HCT116 (cell line): ENCODE measurements at regions not wholly inside any gene's neighbourhood (a gene's known extent, or its start where the extent isn't known, plus 50 kb on each side); places are given as distances from the start of the nearest gene placed in this dataset.

Experiments used
- ATAC-seq: fragments of 200-7000 bp; cut with Tn5 transposase; 2 replicates; pipeline ENCODE4 v1.9.1; 2020; ENCODE audit warnings: mild to moderate bottlenecking, moderate library complexity
- BruUV-seq: library from RNA; stranded (reverse); fragments of 400-500 nt; replicated peaks from 2 replicates; lab custom pipeline; 2021; lab: Mats Ljungman, UMichigan
- CTCF ChIA-PET: fragments of 300-600 bp; sonication (Branson Sonifier 250); formaldehyde crosslinking; loops from one replicate; lab custom pipeline; 2021; ENCODE audit warnings: antibody characterized with exemption; lab: Charles Lee
- POLR2A ChIA-PET: fragments of 300-600, 350-600 bp; sonication (Branson Sonifier 250); formaldehyde crosslinking; loops from one replicate; lab custom pipeline; 2021; ENCODE audit warnings: antibody characterized with exemption; lab: Charles Lee
- RAD21 ChIA-PET, 2 experiments: fragments of 300-600 bp; sonication (Branson Sonifier 250); formaldehyde crosslinking; loops; one replicate each; lab custom pipeline; 2023; ENCODE audit warnings: low total read pairs in 2 of 2; ENCODE audit not compliant: uncharacterized antibody in 2 of 2, unreplicated experiment in 2 of 2, low non-redundant PET in 1 of 2; lab: Charles Lee
- DNase-seq: peaks from one replicate; pipeline ENCODE4 v3.0.0-alpha.2; 2010; ENCODE audit warnings: low read depth, low spot score
- H2AFZ ChIP-seq: fragments of 200-600 bp; shearing (Covaris generic), sonication (generic); 2 replicates; pipeline ENCODE4 v1.6.1; 2017; ENCODE audit warnings: low read depth, mixed run types, mixed read lengths, antibody characterized with exemption, low read length; ENCODE audit not compliant: poor library complexity, severe bottlenecking
- H3K27ac ChIP-seq: 2 replicates; pipeline ENCODE4 v1.5.1; 2012; ENCODE audit warnings: low read depth, low read length
- H3K27me3 ChIP-seq: fragments of 200-600 bp; sonication (generic); 2 replicates; pipeline ENCODE4 v1.6.1; 2016; ENCODE audit warnings: mixed run types, low read length, mixed read lengths; ENCODE audit not compliant: insufficient read depth
- H3K36me3 ChIP-seq, 2 experiments: fragments of 200-500 bp in 1 of 2; fragments of 200-600 bp in 1 of 2; sonication (Bioruptor generic) in 1 of 2; sonication (generic) in 1 of 2; 2 replicates each; pipeline versions ENCODE4 v1.5.1 to v1.6.1; 2014 to 2016; ENCODE audit warnings: low read length in 2 of 2, inconsistent platforms in 1 of 2, mixed read lengths in 1 of 2, mixed run types in 1 of 2; ENCODE audit not compliant: insufficient read depth in 2 of 2, control insufficient read depth in 1 of 2
- H3K4me1 ChIP-seq, 2 experiments: fragments of 200-600 bp in 1 of 2; sonication (generic) in 1 of 2; 2 replicates each; pipeline versions ENCODE4 v1.5.1 to v1.6.1; 2012 to 2017; ENCODE audit warnings: low read length in 2 of 2, inconsistent platforms in 1 of 2, mild to moderate bottlenecking in 1 of 2, mixed read lengths in 1 of 2, mixed run types in 1 of 2, moderate library complexity in 1 of 2; ENCODE audit not compliant: insufficient read depth in 2 of 2, control insufficient read depth in 1 of 2
- H3K4me2 ChIP-seq: fragments of 200-600 bp; sonication (generic); 2 replicates; pipeline ENCODE4 v1.6.1; 2017; ENCODE audit warnings: mixed run types, low read length, mixed read lengths
- H3K4me3 ChIP-seq, 2 experiments: fragments of 200-600 bp in 1 of 2; sonication (generic) in 1 of 2; replicated peaks in 1 of 2; 2 replicates each; pipeline ENCODE4 v1.5.1; 2011 to 2016; ENCODE audit warnings: low read length in 2 of 2, control low read depth in 1 of 2, low read depth in 1 of 2, mild to moderate bottlenecking in 1 of 2, mixed read lengths in 1 of 2, mixed run types in 1 of 2
- H3K79me2 ChIP-seq: fragments of 200-600 bp; sonication (generic); 2 replicates; pipeline ENCODE4 v1.6.1; 2017; ENCODE audit warnings: mild to moderate bottlenecking, mixed run types, low read length, moderate library complexity, mixed read lengths; ENCODE audit not compliant: insufficient read depth
- H3K9ac ChIP-seq: fragments of 200-600 bp; sonication (generic); 2 replicates; pipeline ENCODE4 v1.6.1; 2016; ENCODE audit warnings: low read length, mixed read lengths
- H3K9me2 ChIP-seq: fragments of 200-600 bp; sonication (generic), shearing (Covaris generic); 2 replicates; pipeline ENCODE4 v1.6.1; 2017; ENCODE audit warnings: mixed run types, mild to moderate bottlenecking, moderate library complexity; ENCODE audit not compliant: insufficient read depth
- H3K9me3 ChIP-seq, 2 experiments: fragments of 200-500 bp in 1 of 2; fragments of 200-600 bp in 1 of 2; sonication (Bioruptor generic) in 1 of 2; sonication (generic) in 1 of 2; 2 replicates each; pipeline ENCODE4 v1.6.1; 2014 to 2017; ENCODE audit warnings: low read length in 2 of 2, mixed read lengths in 2 of 2, inconsistent platforms in 1 of 2, low read depth in 1 of 2, mild to moderate bottlenecking in 1 of 2, mixed run types in 1 of 2, moderate library complexity in 1 of 2; ENCODE audit not compliant: control insufficient read depth in 1 of 2, insufficient read depth in 1 of 2
- H4K20me1 ChIP-seq: fragments of 200-600 bp; sonication (generic), shearing (Covaris generic); 2 replicates; pipeline ENCODE4 v1.6.1; 2017; ENCODE audit warnings: mixed run types, mild to moderate bottlenecking, moderate library complexity; ENCODE audit not compliant: insufficient read depth
- CBX3 ChIP-seq: IDR thresholded peaks from 2 replicates; pipeline ENCODE4 v1.6.1; 2012; ENCODE audit warnings: low read depth
- CEBPB ChIP-seq: IDR thresholded peaks from 2 replicates; pipeline ENCODE4 v1.6.1; 2012; ENCODE audit warnings: low read depth
- ELF1 ChIP-seq: IDR thresholded peaks from 2 replicates; pipeline ENCODE4 v1.6.1; 2012; ENCODE audit warnings: low read depth, borderline replicate concordance
- EZH2 ChIP-seq: fragments of 200-600 bp; sonication (generic); IDR thresholded peaks from 2 replicates; pipeline ENCODE4 v1.6.1; 2017; ENCODE audit warnings: antibody characterized with exemption, mixed run types
- EZH2phosphoT487 ChIP-seq: fragments of 200-600 bp; IDR thresholded peaks from 2 replicates; pipeline ENCODE4 v1.6.1; 2018; ENCODE audit warnings: antibody characterized with exemption, borderline replicate concordance
- FOSL1 ChIP-seq: IDR thresholded peaks from 2 replicates; pipeline ENCODE4 v1.6.1; 2012; ENCODE audit warnings: low read depth
- JUND ChIP-seq: IDR thresholded peaks from 2 replicates; pipeline ENCODE4 v1.6.1; 2012
- POLR2AphosphoS5 ChIP-seq: IDR thresholded peaks from 2 replicates; pipeline ENCODE4 v1.6.1; 2011; ENCODE audit warnings: mild to moderate bottlenecking, low read depth, low read length, moderate library complexity
- RAD21 ChIP-seq: IDR thresholded peaks from 2 replicates; pipeline ENCODE4 v1.6.1; 2012; ENCODE audit warnings: low read depth, mild to moderate bottlenecking
- SP1 ChIP-seq: IDR thresholded peaks from 2 replicates; pipeline ENCODE4 v1.6.1; 2012; ENCODE audit warnings: low read depth
- SRF ChIP-seq: IDR thresholded peaks from 2 replicates; pipeline ENCODE4 v1.6.1; 2012; ENCODE audit warnings: low read depth
- TCF7L2 ChIP-seq: IDR thresholded peaks from 2 replicates; pipeline ENCODE4 v1.7.0; 2011; ENCODE audit warnings: borderline replicate concordance, inconsistent platforms; ENCODE audit not compliant: insufficient read depth, insufficient read length; ENCODE audit errors: extremely low read depth
- YY1 ChIP-seq: IDR thresholded peaks from 2 replicates; pipeline ENCODE4 v1.6.1; 2011; ENCODE audit warnings: low read length, low read depth, moderate library complexity, mild to moderate bottlenecking; ENCODE audit not compliant: insufficient replicate concordance; ENCODE audit errors: extremely low read depth
- ZFX ChIP-seq: fragments of 450-650 bp; IDR thresholded peaks from 2 replicates; pipeline ENCODE4 v1.6.1; 2017
- ZNF274 ChIP-seq: fragments of 200-500 bp; sonication (Bioruptor generic); IDR thresholded peaks from 2 replicates; pipeline ENCODE4 v1.6.1; 2014; ENCODE audit warnings: mild to moderate bottlenecking, low read depth, low read length, inconsistent platforms
- intact Hi-C: fragments of 100-400 bp; cut with micrococcal nuclease; formaldehyde crosslinking; loops from 2 replicates; pipeline ENCODE4 v1.10.0; 2022
- TF ChIP-seq, protein P1 (sequence below), 3 experiments: fragments of 200-600 bp in 1 of 3; sonication (generic) in 1 of 3; IDR thresholded peaks in 2 of 3; conservative IDR thresholded peaks in 1 of 3; 2 replicates each; pipeline ENCODE4 v1.5.1; 2012 to 2017; ENCODE audit warnings: low read depth in 2 of 3, low read length in 2 of 3, antibody characterized with exemption in 1 of 3, borderline replicate concordance in 1 of 3, control low read depth in 1 of 3, mild to moderate bottlenecking in 1 of 3, mixed read lengths in 1 of 3, mixed run types in 1 of 3, moderate library complexity in 1 of 3; ENCODE audit not compliant: insufficient read depth in 1 of 3
- TF ChIP-seq, protein P2 (sequence below): IDR thresholded peaks from 2 replicates; pipeline ENCODE4 v1.6.1; 2012

DNA sequence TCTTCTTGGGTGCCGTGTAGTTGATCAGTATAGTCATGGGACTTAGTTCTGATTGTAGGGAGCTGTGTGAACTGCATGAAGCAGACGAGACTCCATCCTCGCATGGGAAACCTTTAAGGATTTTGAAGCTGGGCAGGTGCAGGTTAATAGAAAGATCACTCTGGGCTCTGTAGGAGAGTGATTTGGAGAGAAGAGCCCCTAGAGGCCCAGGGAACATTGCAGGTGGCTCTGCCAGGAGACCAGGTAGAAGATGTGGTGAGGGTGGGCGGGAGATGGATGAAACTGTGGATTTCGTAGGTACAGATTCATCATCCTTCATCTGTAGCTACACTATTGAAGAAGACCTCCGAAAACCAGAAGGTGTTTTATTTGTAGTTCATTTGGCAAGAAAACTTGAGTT lies 53.3 kb downstream of the UTRN start:
- Histone ChIP-seq H3K4me3 (no peak overlapping the region), H2AFZ (no peak overlapping the region), H3K9ac (no peak overlapping the region), H3K36me3 (no peaks in the 10 kb centered on the region), H3K4me1 (peaks cover 18 to 31% of the 10 kb centered on the region in 2 experiments; a peak in 2 of 4 replicates), H3K9me2 (no peaks in the 10 kb centered on the region), H3K79me2 (no peaks in the 10 kb centered on the region), H3K9me3 (no peaks in the 10 kb centered on the region), H3K27me3 (no peaks in the 10 kb centered on the region), H3K27ac (no peak overlapping the region), H3K4me2 (no peak overlapping the region), H4K20me1 (no peaks in the 10 kb centered on the region)
- ATAC-seq (peak; percentile 63), DNase-seq (no peak)
- BruUV-seq: no TSS peak
- ChIA-PET POLR2A (no interaction called here), CTCF (no interaction called here), RAD21 (no interaction called here)
- TF ChIP-seq TCF7L2 (no peak), JUND (no peak), ZFX (no peak), RAD21 (no peak), YY1 (no peak)
- TF ChIP-seq, protein P1, sequence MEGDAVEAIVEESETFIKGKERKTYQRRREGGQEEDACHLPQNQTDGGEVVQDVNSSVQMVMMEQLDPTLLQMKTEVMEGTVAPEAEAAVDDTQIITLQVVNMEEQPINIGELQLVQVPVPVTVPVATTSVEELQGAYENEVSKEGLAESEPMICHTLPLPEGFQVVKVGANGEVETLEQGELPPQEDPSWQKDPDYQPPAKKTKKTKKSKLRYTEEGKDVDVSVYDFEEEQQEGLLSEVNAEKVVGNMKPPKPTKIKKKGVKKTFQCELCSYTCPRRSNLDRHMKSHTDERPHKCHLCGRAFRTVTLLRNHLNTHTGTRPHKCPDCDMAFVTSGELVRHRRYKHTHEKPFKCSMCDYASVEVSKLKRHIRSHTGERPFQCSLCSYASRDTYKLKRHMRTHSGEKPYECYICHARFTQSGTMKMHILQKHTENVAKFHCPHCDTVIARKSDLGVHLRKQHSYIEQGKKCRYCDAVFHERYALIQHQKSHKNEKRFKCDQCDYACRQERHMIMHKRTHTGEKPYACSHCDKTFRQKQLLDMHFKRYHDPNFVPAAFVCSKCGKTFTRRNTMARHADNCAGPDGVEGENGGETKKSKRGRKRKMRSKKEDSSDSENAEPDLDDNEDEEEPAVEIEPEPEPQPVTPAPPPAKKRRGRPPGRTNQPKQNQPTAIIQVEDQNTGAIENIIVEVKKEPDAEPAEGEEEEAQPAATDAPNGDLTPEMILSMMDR (IDR thresholded peaks at IDR 0.05 in 2 of 3, conservative IDR thresholded peaks at IDR 0.05 in 1 of 3; ENCODE audit: borderline replicate concordance in 1 of 3, insufficient read depth in 1 of 3, low read depth in 2 of 3, low read length in 2 of 3): 0 out of 6 replicates have a peak, but pooled peaks of 1 of the 3 experiments have one; percentile 10
- intact Hi-C loops: no loop called here

DNA sequence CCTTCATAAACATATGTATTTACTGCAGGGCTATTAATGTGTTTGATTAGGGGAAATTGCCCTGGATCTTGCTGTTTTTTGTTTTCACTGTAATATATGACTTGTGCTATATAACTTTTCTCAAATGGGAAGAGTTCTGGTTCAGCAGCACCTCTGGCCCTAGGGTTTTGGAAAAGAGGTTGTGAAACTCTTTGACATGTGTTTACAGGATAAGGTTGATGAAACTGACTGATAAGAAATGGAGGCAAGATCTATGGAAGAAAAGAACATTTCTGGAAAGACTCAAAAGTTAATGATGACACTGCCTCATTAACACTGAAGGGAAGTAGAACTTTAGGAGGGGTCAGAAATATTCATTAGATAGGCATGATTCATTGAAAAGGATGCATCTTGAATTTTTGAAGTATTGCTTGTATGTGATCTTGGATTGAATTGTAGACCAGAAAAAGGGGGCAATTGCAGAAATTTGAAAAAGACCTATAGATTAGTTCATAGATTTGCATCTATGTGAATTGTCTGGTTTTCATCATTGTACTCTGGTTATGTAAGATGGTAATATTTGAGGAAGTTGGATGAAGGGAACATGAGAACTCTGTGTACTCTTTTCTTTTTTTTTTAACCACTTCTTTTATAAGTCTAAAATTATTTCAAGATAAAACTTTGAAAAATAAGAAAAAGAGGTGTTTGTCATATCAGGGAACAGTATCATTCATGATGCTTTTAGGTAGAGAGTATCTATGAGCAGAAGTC lies 54.0 kb downstream of the UTRN start:
- Histone ChIP-seq H3K9me3 (no peaks in the 10 kb centered on the region), H3K27ac (no peak overlapping the region), H3K9me2 (no peaks in the 10 kb centered on the region), H3K4me2 (no peak overlapping the region), H3K79me2 (no peaks in the 10 kb centered on the region), H3K36me3 (no peaks in the 10 kb centered on the region), H3K4me1 (peaks cover 22 to 36% of the 10 kb centered on the region in 2 experiments; a peak in 2 of 4 replicates), H4K20me1 (no peaks in the 10 kb centered on the region), H3K4me3 (no peak overlapping the region), H2AFZ (no peak overlapping the region), H3K27me3 (no peaks in the 10 kb centered on the region), H3K9ac (no peak overlapping the region)
- TF ChIP-seq ZFX: no peak
- TF ChIP-seq ZNF274: no peak
- no peak for TF ChIP-seq SRF
- TF ChIP-seq, protein P2, sequence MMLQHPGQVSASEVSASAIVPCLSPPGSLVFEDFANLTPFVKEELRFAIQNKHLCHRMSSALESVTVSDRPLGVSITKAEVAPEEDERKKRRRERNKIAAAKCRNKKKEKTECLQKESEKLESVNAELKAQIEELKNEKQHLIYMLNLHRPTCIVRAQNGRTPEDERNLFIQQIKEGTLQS: no peak
- no peak for TF ChIP-seq RAD21
- no peak for TF ChIP-seq ELF1
- TF ChIP-seq CEBPB: no peak
- TF ChIP-seq EZH2: no peak
- no peak for TF ChIP-seq JUND
- TF ChIP-seq YY1: no peak
- no peak for TF ChIP-seq EZH2phosphoT487
- TF ChIP-seq SP1: no peak
- no peak for TF ChIP-seq FOSL1
- no peak for TF ChIP-seq TCF7L2
- TF ChIP-seq CBX3: no peak
- no peak for TF ChIP-seq POLR2AphosphoS5
- RAD21 ChIA-PET: no interaction called here
- ATAC-seq (no peak), DNase-seq (no peak)
- POLR2A ChIA-PET: no interaction called here
- CTCF ChIA-PET: no interaction called here
- intact Hi-C loops: no loop called here
- no TSS peak for BruUV-seq
